PFSK-1 (cell line): ENCODE measurements at regions not wholly inside any gene's neighbourhood (a gene's known extent, or its start where the extent isn't known, plus 50 kb on each side); places are given as distances from the start of the nearest gene placed in this dataset.

Source experiments
- FOXP2 ChIP-seq: optimal IDR thresholded peaks from 2 replicates; pipeline ENCODE3; 2011; ENCODE audit warnings: borderline replicate concordance, control low read depth, inconsistent platforms; ENCODE audit not compliant: insufficient read depth; ENCODE audit errors: extremely low read length, extremely low read depth
- POLR2AphosphoS5 ChIP-seq: IDR thresholded peaks from 2 replicates; pipeline ENCODE4 v1.6.1; 2012; ENCODE audit warnings: low read depth, mild to moderate bottlenecking, control low read depth, low read length, moderate library complexity
- TAF1 ChIP-seq: IDR thresholded peaks from 2 replicates; pipeline ENCODE4 v1.6.1; 2012; ENCODE audit warnings: low read length, control low read depth, borderline replicate concordance; ENCODE audit not compliant: insufficient read depth
- TF ChIP-seq, protein P1 (sequence below), 2 experiments: IDR thresholded peaks; 2 replicates each; pipeline versions ENCODE4 v1.6.1 to v1.8.0; 2011 to 2012; ENCODE audit warnings: low read depth in 2 of 2, low read length in 2 of 2, control low read depth in 1 of 2, inconsistent platforms in 1 of 2, mild to moderate bottlenecking in 1 of 2, moderate library complexity in 1 of 2; ENCODE audit not compliant: insufficient read depth in 1 of 2

DNA sequence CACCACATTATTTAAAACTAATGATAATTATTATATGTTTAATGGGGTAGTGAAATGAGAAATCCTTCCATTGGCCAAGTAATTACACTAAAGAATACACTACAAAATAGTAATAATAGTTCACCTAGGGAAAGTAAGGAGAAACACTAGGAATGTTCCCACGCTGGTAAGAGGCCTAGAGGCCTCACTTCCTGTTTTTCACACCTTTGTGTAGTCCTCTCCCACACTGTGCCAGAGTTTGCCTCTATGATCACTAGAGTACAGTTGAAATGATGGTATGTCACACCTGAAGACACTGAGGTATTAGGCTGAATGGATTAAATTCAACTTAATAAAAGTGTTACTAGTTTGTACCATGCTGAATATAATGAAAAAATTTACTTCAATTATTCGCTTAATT, 1348.0 kb upstream of the ATXN8OS start:
- no peak for TF ChIP-seq POLR2AphosphoS5
- TF ChIP-seq, protein P1, sequence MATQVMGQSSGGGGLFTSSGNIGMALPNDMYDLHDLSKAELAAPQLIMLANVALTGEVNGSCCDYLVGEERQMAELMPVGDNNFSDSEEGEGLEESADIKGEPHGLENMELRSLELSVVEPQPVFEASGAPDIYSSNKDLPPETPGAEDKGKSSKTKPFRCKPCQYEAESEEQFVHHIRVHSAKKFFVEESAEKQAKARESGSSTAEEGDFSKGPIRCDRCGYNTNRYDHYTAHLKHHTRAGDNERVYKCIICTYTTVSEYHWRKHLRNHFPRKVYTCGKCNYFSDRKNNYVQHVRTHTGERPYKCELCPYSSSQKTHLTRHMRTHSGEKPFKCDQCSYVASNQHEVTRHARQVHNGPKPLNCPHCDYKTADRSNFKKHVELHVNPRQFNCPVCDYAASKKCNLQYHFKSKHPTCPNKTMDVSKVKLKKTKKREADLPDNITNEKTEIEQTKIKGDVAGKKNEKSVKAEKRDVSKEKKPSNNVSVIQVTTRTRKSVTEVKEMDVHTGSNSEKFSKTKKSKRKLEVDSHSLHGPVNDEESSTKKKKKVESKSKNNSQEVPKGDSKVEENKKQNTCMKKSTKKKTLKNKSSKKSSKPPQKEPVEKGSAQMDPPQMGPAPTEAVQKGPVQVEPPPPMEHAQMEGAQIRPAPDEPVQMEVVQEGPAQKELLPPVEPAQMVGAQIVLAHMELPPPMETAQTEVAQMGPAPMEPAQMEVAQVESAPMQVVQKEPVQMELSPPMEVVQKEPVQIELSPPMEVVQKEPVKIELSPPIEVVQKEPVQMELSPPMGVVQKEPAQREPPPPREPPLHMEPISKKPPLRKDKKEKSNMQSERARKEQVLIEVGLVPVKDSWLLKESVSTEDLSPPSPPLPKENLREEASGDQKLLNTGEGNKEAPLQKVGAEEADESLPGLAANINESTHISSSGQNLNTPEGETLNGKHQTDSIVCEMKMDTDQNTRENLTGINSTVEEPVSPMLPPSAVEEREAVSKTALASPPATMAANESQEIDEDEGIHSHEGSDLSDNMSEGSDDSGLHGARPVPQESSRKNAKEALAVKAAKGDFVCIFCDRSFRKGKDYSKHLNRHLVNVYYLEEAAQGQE (IDR thresholded peaks at IDR 0.05; ENCODE audit: insufficient read depth in 1 of 2, low read depth in 2 of 2, low read length in 2 of 2) = no peak
- no peak for TF ChIP-seq FOXP2
- TF ChIP-seq TAF1 = no peak
